H1 (cell line): ENCODE measurements at regions not wholly inside any gene's neighbourhood (a gene's known extent, or its start where the extent isn't known, plus 50 kb on each side); places are given as distances from the start of the nearest gene placed in this dataset.

Source experiments
- CTCF ChIA-PET: fragments of 300-600 bp; sonication (Branson Sonifier 250); formaldehyde crosslinking; loops from one replicate; lab custom pipeline; 2021; ENCODE audit not compliant: partially characterized antibody; lab: Charles Lee
- POLR2A ChIA-PET: fragments of 300-600 bp; sonication (Branson Sonifier 250); formaldehyde crosslinking; loops from one replicate; lab custom pipeline; 2021; ENCODE audit warnings: inconsistent platforms; ENCODE audit not compliant: partially characterized antibody; lab: Charles Lee
- DNase-seq, 2 experiments: peaks; one replicate each; pipeline versions ENCODE4 v3.0.0 to v3.0.0-alpha.2; 2010 to 2022; ENCODE audit warnings: low spot score in 2 of 2, low read depth in 1 of 2, mixed read lengths in 1 of 2
- FAIRE-seq: peaks from 2 replicates; lab custom pipeline; 2011; peaks lifted over from hg19 to GRCh38; lab: Jason Lieb, UNC
- H2AFZ ChIP-seq: 2 replicates; pipeline ENCODE4 v1.8.1; 2012; ENCODE audit warnings: low read length, inconsistent platforms
- H2AK5ac ChIP-seq: 2 replicates; pipeline ENCODE4 v1.6.1; 2013; ENCODE audit warnings: low read depth, low read length
- H2BK120ac ChIP-seq: replicated peaks from 2 replicates; pipeline ENCODE3; 2013; ENCODE audit warnings: low read depth, low read length, inconsistent platforms
- H2BK12ac ChIP-seq: 2 replicates; pipeline ENCODE4 v1.6.1; 2013; ENCODE audit warnings: low read depth, low read length
- H2BK15ac ChIP-seq: 2 replicates; pipeline ENCODE4 v1.6.1; 2013; ENCODE audit warnings: low read length
- H2BK20ac ChIP-seq: 2 replicates; pipeline ENCODE4 v1.6.1; 2013; ENCODE audit warnings: low read length
- H2BK5ac ChIP-seq: 2 replicates; pipeline ENCODE4 v1.6.1; 2013; ENCODE audit warnings: low read depth, low read length
- H3K14ac ChIP-seq: 2 replicates; pipeline ENCODE4 v1.6.1; 2013; ENCODE audit warnings: inconsistent platforms; ENCODE audit not compliant: insufficient read length
- H3K18ac ChIP-seq: 2 replicates; pipeline ENCODE4 v1.6.1; 2013; ENCODE audit warnings: low read length; ENCODE audit errors: extremely low read depth
- H3K23ac ChIP-seq: 2 replicates; pipeline ENCODE4 v1.6.1; 2013; ENCODE audit warnings: inconsistent platforms; ENCODE audit not compliant: insufficient read length
- H3K23me2 ChIP-seq: 2 replicates; pipeline ENCODE4 v1.6.1; 2013; ENCODE audit warnings: low read depth, low read length
- H3K27ac ChIP-seq: 2 replicates; pipeline ENCODE4 v1.6.1; 2011; ENCODE audit warnings: low read depth, low read length, inconsistent platforms
- H3K27me3 ChIP-seq, 4 experiments: replicated peaks in 1 of 4; 1 replicate in 1 of 4; 2 replicates in 3 of 4; pipeline versions ENCODE4 v1.6.1 to v1.8.1; 2011 to 2013; ENCODE audit warnings: low read length in 3 of 4, mild to moderate bottlenecking in 3 of 4, inconsistent platforms in 2 of 4, mixed read lengths in 2 of 4, moderate library complexity in 1 of 4; ENCODE audit not compliant: control insufficient read depth in 3 of 4, insufficient read depth in 3 of 4; ENCODE audit errors: extremely low read depth in 1 of 4
- H3K36me3 ChIP-seq, 4 experiments: 2 replicates each; pipeline versions ENCODE4 v1.6.1 to v1.8.1; 2011 to 2013; ENCODE audit warnings: mild to moderate bottlenecking in 4 of 4, low read length in 3 of 4, moderate library complexity in 2 of 4, control low read depth in 1 of 4, inconsistent platforms in 1 of 4; ENCODE audit not compliant: insufficient read depth in 4 of 4, control insufficient read depth in 2 of 4
- H3K4ac ChIP-seq: replicated peaks from 2 replicates; pipeline ENCODE3; 2013; ENCODE audit warnings: low read length, low read depth, mixed read lengths, inconsistent platforms; ENCODE audit not compliant: insufficient read length
- H3K4me1 ChIP-seq, 4 experiments: replicated peaks in 1 of 4; 1 replicate in 1 of 4; 2 replicates in 3 of 4; pipeline versions ENCODE4 v1.6.1 to v1.8.1; 2011 to 2013; ENCODE audit warnings: low read length in 3 of 4, inconsistent platforms in 2 of 4, mixed read lengths in 1 of 4; ENCODE audit not compliant: insufficient read depth in 4 of 4, control insufficient read depth in 3 of 4
- H3K4me2 ChIP-seq, 2 experiments: 2 replicates each; pipeline versions ENCODE4 v1.6.1 to v1.8.1; 2011 to 2013; ENCODE audit warnings: low read depth in 2 of 2, low read length in 2 of 2, control low read depth in 1 of 2, inconsistent platforms in 1 of 2, mild to moderate bottlenecking in 1 of 2; ENCODE audit not compliant: insufficient read depth in 1 of 2
- H3K4me3 ChIP-seq, 4 experiments: fragments of 200-600, 300-600 bp in 1 of 4; sonication (generic), shearing (Covaris generic), sonication (Bioruptor Twin) in 1 of 4; 2 replicates each; pipeline versions ENCODE4 v1.5.1 to v1.8.1; 2011 to 2016; ENCODE audit warnings: low read length in 4 of 4, low read depth in 3 of 4, control low read depth in 2 of 4, inconsistent platforms in 2 of 4, mild to moderate bottlenecking in 2 of 4, mixed read lengths in 1 of 4, moderate library complexity in 1 of 4; ENCODE audit not compliant: insufficient read depth in 2 of 4; ENCODE audit errors: extremely low read depth in 1 of 4
- H3K56ac ChIP-seq: replicated peaks from 2 replicates; pipeline ENCODE3; 2013; ENCODE audit warnings: low read depth, mild to moderate bottlenecking, mixed read lengths, low read length, inconsistent platforms; ENCODE audit not compliant: insufficient read length
- H3K79me1 ChIP-seq: 2 replicates; pipeline ENCODE4 v1.6.1; 2013; ENCODE audit warnings: low read depth, low read length, control low read depth
- H3K79me2 ChIP-seq, 2 experiments: 2 replicates each; pipeline versions ENCODE4 v1.6.1 to v1.8.1; 2012 to 2013; ENCODE audit warnings: low read length in 2 of 2, mild to moderate bottlenecking in 2 of 2, inconsistent platforms in 1 of 2; ENCODE audit not compliant: insufficient read depth in 2 of 2, control insufficient read depth in 1 of 2
- H3K9ac ChIP-seq, 4 experiments: replicated peaks in 1 of 4; 1 replicate in 1 of 4; 2 replicates in 3 of 4; pipeline versions ENCODE4 v1.6.1 to v1.8.1; 2011 to 2013; ENCODE audit warnings: low read depth in 3 of 4, low read length in 3 of 4, control low read depth in 2 of 4, mild to moderate bottlenecking in 2 of 4, moderate library complexity in 2 of 4, inconsistent platforms in 1 of 4; ENCODE audit errors: extremely low read depth in 1 of 4
- H3K9me3 ChIP-seq, 2 experiments: 2 replicates each; pipeline versions ENCODE4 v1.6.1 to v1.8.1; 2012 to 2013; ENCODE audit warnings: mild to moderate bottlenecking in 2 of 2, moderate library complexity in 2 of 2, control low read depth in 1 of 2, inconsistent platforms in 1 of 2, low read depth in 1 of 2, low read length in 1 of 2, mixed read lengths in 1 of 2; ENCODE audit not compliant: insufficient read depth in 2 of 2
- H4K20me1 ChIP-seq, 2 experiments: replicated peaks in 1 of 2; 2 replicates each; pipeline versions ENCODE3 to v1.8.1; 2011 to 2013; ENCODE audit warnings: inconsistent platforms in 2 of 2, low read length in 2 of 2, mild to moderate bottlenecking in 1 of 2; ENCODE audit not compliant: insufficient read depth in 2 of 2, control insufficient read depth in 1 of 2
- H4K5ac ChIP-seq: 2 replicates; pipeline ENCODE4 v1.6.1; 2013; ENCODE audit warnings: low read length, low read depth, mixed read lengths, inconsistent platforms; ENCODE audit not compliant: insufficient read length
- H4K8ac ChIP-seq: 2 replicates; pipeline ENCODE4 v1.8.0; 2013; ENCODE audit warnings: mild to moderate bottlenecking, moderate library complexity, low read length, inconsistent platforms; ENCODE audit not compliant: insufficient read depth; ENCODE audit errors: extremely low read depth
- H4K91ac ChIP-seq: replicated peaks from 2 replicates; pipeline ENCODE3; 2013; ENCODE audit warnings: low read length, mixed read lengths, inconsistent platforms; ENCODE audit not compliant: insufficient read length
- CHD1 ChIP-seq: IDR thresholded peaks from 2 replicates; pipeline ENCODE4 v1.6.1; 2012; ENCODE audit warnings: low read depth, low read length, improper control_type of control experiment
- CREB1 ChIP-seq: IDR thresholded peaks from 2 replicates; pipeline ENCODE4 v1.6.1; 2012; ENCODE audit warnings: inconsistent platforms
- SP1 ChIP-seq: IDR thresholded peaks from 2 replicates; pipeline ENCODE4 v1.6.1; 2011; ENCODE audit warnings: low read depth, low read length

GRCh38 chr4:19720190-19720589, 531.5 kb upstream of the SLIT2 start:
- no peak for FAIRE-seq
- no peak overlapping the region for H3K4ac ChIP-seq
- POLR2A ChIA-PET = no interaction called here

More at GRCh38 chr4:19720190-19720589, 531.5 kb upstream of the SLIT2 start:
- TF ChIP-seq CREB1 (no peak), SP1 (no peak), CHD1 (no peak)
- Histone ChIP-seq H3K23me2 (no peaks in the 10 kb centered on the region), H2AK5ac (no peak overlapping the region), H2BK120ac (no peak overlapping the region), H3K36me3 (no peaks in the 10 kb centered on the region), H3K27me3 (no peaks in the 10 kb centered on the region), H3K18ac (no peak overlapping the region), H4K20me1 (no peaks in the 10 kb centered on the region), H3K79me2 (no peaks in the 10 kb centered on the region), H3K4me1 (no peaks in the 10 kb centered on the region), H2BK20ac (no peak overlapping the region), H3K23ac (no peak overlapping the region), H4K91ac (no peak overlapping the region), H2AFZ (no peak overlapping the region), H3K9ac (no peak overlapping the region), H3K79me1 (no peaks in the 10 kb centered on the region), H4K8ac (no peak overlapping the region), H3K56ac (no peak overlapping the region), H3K4me2 (no peak overlapping the region), H3K4me3 (no peak overlapping the region), H3K27ac (no peak overlapping the region), H2BK5ac (no peak overlapping the region), H3K14ac (no peak overlapping the region), H4K5ac (no peak overlapping the region), H2BK12ac (no peak overlapping the region), H3K9me3 (no peaks in the 10 kb centered on the region; a peak in 1 of 4 replicates), H2BK15ac (no peak overlapping the region)
- CTCF ChIA-PET = interaction anchor here (0.6 kb wide), 1 partner anchor 203 kb away, joined by 3 read pairs; no protein-coding TSS in a partner anchor
- DNase-seq = no peak
